Endothelial cell (in vitro differentiated cells): ENCODE measurements at regions not wholly inside any gene's neighbourhood (a gene's known extent, or its start where the extent isn't known, plus 50 kb on each side); places are given as distances from the start of the nearest gene placed in this dataset.
"Not testable (repeated sequence)": the region's sequence is repeated elsewhere in the genome, so short reads cannot be mapped to it uniquely, and the experiment has no call there.

ENCODE experiments used
- DNase-seq: peaks from one replicate; pipeline ENCODE4 v3.0.0; 2021; ENCODE audit warnings: low spot score
- H3K27ac Mint-ChIP-seq: one replicate; pipeline ENCODE4 v1.8.0; 2021; ENCODE audit warnings: mixed read lengths, inconsistent platforms; ENCODE audit not compliant: unreplicated experiment
- H3K27me3 Mint-ChIP-seq: one replicate; pipeline ENCODE4 v1.8.0; 2021; ENCODE audit warnings: mild to moderate bottlenecking, moderate library complexity, mixed read lengths, inconsistent platforms; ENCODE audit not compliant: unreplicated experiment
- H3K36me3 Mint-ChIP-seq: one replicate; pipeline ENCODE4 v1.8.0; 2021; ENCODE audit warnings: mild to moderate bottlenecking, low read depth, mixed read lengths, inconsistent platforms; ENCODE audit not compliant: unreplicated experiment
- H3K4me1 Mint-ChIP-seq: one replicate; pipeline ENCODE4 v1.8.0; 2021; ENCODE audit warnings: mild to moderate bottlenecking, mixed read lengths, inconsistent platforms; ENCODE audit not compliant: unreplicated experiment
- H3K4me3 Mint-ChIP-seq: one replicate; pipeline ENCODE4 v1.8.0; 2021; ENCODE audit warnings: mild to moderate bottlenecking, mixed read lengths, inconsistent platforms; ENCODE audit not compliant: unreplicated experiment
- H3K9me3 Mint-ChIP-seq: one replicate; pipeline ENCODE4 v1.8.0; 2021; ENCODE audit warnings: mixed read lengths, inconsistent platforms; ENCODE audit not compliant: unreplicated experiment
- CTCF ChIP-seq: fragments of 200-600 bp; sonication (generic); IDR thresholded peaks from one replicate; pipeline ENCODE4 v1.5.0; 2021; ENCODE audit warnings: antibody characterized with exemption; ENCODE audit not compliant: unreplicated experiment

- Mint-ChIP-seq H3K9me3 (no peaks in the 10 kb centered on the region), H3K4me3 (no peak overlapping the region)
- no peak for TF ChIP-seq CTCF
These were observed 157.1 kb downstream of the RGS9 start for GRCh38 chr17:65294181-65294719.

GRCh38 chr17:65293584-65294180 lies 156.5 kb downstream of the RGS9 start:
- peaks cover under 1% of the 10 kb centered on the region for H3K9me3 Mint-ChIP-seq
- no peak overlapping the region for H3K4me3 Mint-ChIP-seq
- no peak for TF ChIP-seq CTCF
- H3K36me3 Mint-ChIP-seq, result peaks cover 9% of the 10 kb centered on the region
- no peak overlapping the region for H3K27ac Mint-ChIP-seq
- DNase-seq, result no peak
- peaks cover 19% of the 10 kb centered on the region for H3K4me1 Mint-ChIP-seq
- peaks cover 2% of the 10 kb centered on the region for H3K27me3 Mint-ChIP-seq

More at GRCh38 chr17:65294181-65294719, 157.1 kb downstream of the RGS9 start:
- H3K27ac Mint-ChIP-seq, result no peak overlapping the region
- H3K4me1 Mint-ChIP-seq, result peaks cover 19% of the 10 kb centered on the region
- DNase-seq, result peak; percentile 62
- peaks cover 2% of the 10 kb centered on the region for H3K27me3 Mint-ChIP-seq
- peaks cover 9% of the 10 kb centered on the region for H3K36me3 Mint-ChIP-seq

- no peak for DNase-seq
These were observed 155.3 kb downstream of the RGS9 start for GRCh38 chr17:65292430-65292829.

GRCh38 chr17:65291301-65291700 lies 154.1 kb downstream of the RGS9 start:
- peaks cover 18% of the 10 kb centered on the region for H3K36me3 Mint-ChIP-seq
- not testable (repeated sequence) for H3K27ac Mint-ChIP-seq, H3K4me3 Mint-ChIP-seq, H3K9me3 Mint-ChIP-seq, DNase-seq, H3K27me3 Mint-ChIP-seq
- peaks cover 19% of the 10 kb centered on the region for H3K4me1 Mint-ChIP-seq

More at GRCh38 chr17:65292430-65292829, 155.3 kb downstream of the RGS9 start:
- H3K9me3 Mint-ChIP-seq, result peaks cover 5% of the 10 kb centered on the region
- no peak overlapping the region for H3K4me3 Mint-ChIP-seq
- H3K4me1 Mint-ChIP-seq, result peaks cover 19% of the 10 kb centered on the region
- H3K27ac Mint-ChIP-seq, result no peak overlapping the region
- H3K36me3 Mint-ChIP-seq, result peaks cover 18% of the 10 kb centered on the region
- peaks cover 2% of the 10 kb centered on the region for H3K27me3 Mint-ChIP-seq
- TF ChIP-seq CTCF, result no peak

GRCh38 chr17:65290616-65291015 lies 153.4 kb downstream of the RGS9 start:
- H3K4me3 Mint-ChIP-seq, result no peak overlapping the region
- TF ChIP-seq CTCF, result no peak
- H3K27me3 Mint-ChIP-seq, result peaks cover 2% of the 10 kb centered on the region
- no peak overlapping the region for H3K27ac Mint-ChIP-seq
- H3K36me3 Mint-ChIP-seq, result peaks cover 18% of the 10 kb centered on the region
- H3K4me1 Mint-ChIP-seq, result peaks cover 19% of the 10 kb centered on the region
- DNase-seq, result no peak
- peaks cover 5% of the 10 kb centered on the region for H3K9me3 Mint-ChIP-seq
